Keratinocyte (primary cell): ENCODE measurements at regions not wholly inside any gene's neighbourhood (a gene's known extent, or its start where the extent isn't known, plus 50 kb on each side); places are given as distances from the start of the nearest gene placed in this dataset.

Experiments used
- DNase-seq: peaks from one replicate; pipeline ENCODE4 v3.0.0-alpha.2; 2011; ENCODE audit warnings: low read depth, missing footprints, low spot score
- FAIRE-seq: peaks from 2 replicates; lab custom pipeline; 2011; peaks lifted over from hg19 to GRCh38; lab: Jason Lieb, UNC
- H2AFZ ChIP-seq: 2 replicates; pipeline ENCODE4 v1.6.0; 2012; ENCODE audit warnings: low read length, control low read depth, inconsistent platforms; ENCODE audit not compliant: control insufficient read depth
- H3K27ac ChIP-seq: 2 replicates; pipeline ENCODE4 v1.5.1; 2011; ENCODE audit warnings: low read length; ENCODE audit not compliant: control insufficient read depth, insufficient read depth
- H3K27me3 ChIP-seq: 3 replicates; pipeline ENCODE4 v1.6.0; 2011; ENCODE audit warnings: low read length; ENCODE audit not compliant: control insufficient read depth, insufficient read depth; ENCODE audit errors: extremely low read depth
- H3K36me3 ChIP-seq, 2 experiments: 2 replicates in 1 of 2; 3 replicates in 1 of 2; pipeline ENCODE4 v1.5.1; 2011; ENCODE audit warnings: low read length in 2 of 2, mild to moderate bottlenecking in 1 of 2; ENCODE audit not compliant: control insufficient read depth in 2 of 2, insufficient read depth in 2 of 2; ENCODE audit errors: extremely low read depth in 1 of 2
- H3K4me1 ChIP-seq: 3 replicates; pipeline ENCODE4 v1.5.1; 2011; ENCODE audit warnings: low read length; ENCODE audit not compliant: control insufficient read depth, insufficient read depth; ENCODE audit errors: extremely low read depth
- H3K4me2 ChIP-seq: 3 replicates; pipeline ENCODE4 v1.6.0; 2011; ENCODE audit warnings: low read depth, low read length; ENCODE audit not compliant: control insufficient read depth, insufficient read depth; ENCODE audit errors: extremely low read depth
- H3K4me3 ChIP-seq, 3 experiments: fragments of 200-600 bp in 1 of 3; sonication (generic) in 1 of 3; 2 replicates in 2 of 3; 3 replicates in 1 of 3; pipeline ENCODE4 v1.5.1; 2011 to 2016; ENCODE audit warnings: low read length in 3 of 3, mild to moderate bottlenecking in 3 of 3, control low read depth in 2 of 3, inconsistent platforms in 1 of 3, low read depth in 1 of 3, mixed read lengths in 1 of 3, mixed run types in 1 of 3, moderate library complexity in 1 of 3; ENCODE audit not compliant: control insufficient read depth in 2 of 3, insufficient read depth in 2 of 3; ENCODE audit errors: extremely low read depth in 1 of 3
- H3K79me2 ChIP-seq: 2 replicates; pipeline ENCODE4 v1.6.0; 2012; ENCODE audit warnings: low read length; ENCODE audit not compliant: control insufficient read depth, insufficient read depth
- H3K9ac ChIP-seq: 3 replicates; pipeline ENCODE4 v1.6.0; 2011; ENCODE audit warnings: low read length; ENCODE audit not compliant: control insufficient read depth, insufficient read depth; ENCODE audit errors: extremely low read depth
- H3K9me1 ChIP-seq: 3 replicates; pipeline ENCODE4 v1.6.0; 2011; ENCODE audit warnings: low read length; ENCODE audit not compliant: control insufficient read depth, insufficient read depth; ENCODE audit errors: extremely low read depth
- H3K9me3 ChIP-seq: 2 replicates; pipeline ENCODE4 v1.5.1; 2012; ENCODE audit warnings: low read depth, low read length; ENCODE audit not compliant: control insufficient read depth
- H4K20me1 ChIP-seq: 3 replicates; pipeline ENCODE4 v1.6.0; 2011; ENCODE audit warnings: low read length; ENCODE audit not compliant: control insufficient read depth, insufficient read depth; ENCODE audit errors: extremely low read depth
- CTCF ChIP-seq, 3 experiments: IDR thresholded peaks in 1 of 3; conservative IDR thresholded peaks in 1 of 3; optimal IDR thresholded peaks in 1 of 3; 2 replicates in 2 of 3; 3 replicates in 1 of 3; pipeline versions ENCODE3 to v1.5.1; 2011; ENCODE audit warnings: low read length in 3 of 3, mild to moderate bottlenecking in 3 of 3, moderate library complexity in 2 of 3, control low read depth in 1 of 3, inconsistent platforms in 1 of 3; ENCODE audit not compliant: insufficient read depth in 2 of 3; ENCODE audit errors: extremely low read depth in 1 of 3
- EZH2 ChIP-seq: IDR thresholded peaks from one replicate; pipeline ENCODE4 v1.6.1; 2012; ENCODE audit warnings: inconsistent platforms, mild to moderate bottlenecking, low read length, moderate library complexity
- dilution Hi-C: fragments of 300-500 bp; cut with MboI; formaldehyde crosslinking; loops from one replicate; pipeline ENCODE4 v1.7.0; 2020; ENCODE audit warnings: low sequenced_read_pairs; ENCODE audit not compliant: extremely low pct_ligation_motif_present

GRCh38 chr22:49228431-49229037 lies 599.1 kb downstream of the BRD1 start:
- no peak for FAIRE-seq

GRCh38 chr22:49227670-49228069 lies 600.0 kb downstream of the BRD1 start:
- dilution Hi-C loops = no loop called here
- H3K9ac ChIP-seq = no peak overlapping the region
- no peaks in the 10 kb centered on the region for H4K20me1 ChIP-seq
- TF ChIP-seq CTCF (optimal IDR thresholded peaks at IDR 0.05 in 1 of 3, IDR thresholded peaks at IDR 0.05 in 1 of 3, conservative IDR thresholded peaks at IDR 0.05 in 1 of 3; ENCODE audit: extremely low read depth in 1 of 3, insufficient read depth in 2 of 3, low read length in 3 of 3) (no peak), EZH2 (no peak)
- H3K9me3 ChIP-seq = peaks cover 11% of the 10 kb centered on the region
- H3K4me2 ChIP-seq = no peak overlapping the region
- no peaks in the 10 kb centered on the region for H3K4me1 ChIP-seq
- no peaks in the 10 kb centered on the region for H3K9me1 ChIP-seq
- no peak for FAIRE-seq
- no peak overlapping the region for H3K4me3 ChIP-seq
- H3K79me2 ChIP-seq = no peaks in the 10 kb centered on the region
- no peak for DNase-seq
- H3K27me3 ChIP-seq = no peaks in the 10 kb centered on the region
- no peaks in the 10 kb centered on the region for H3K36me3 ChIP-seq
- no peak overlapping the region for H3K27ac ChIP-seq
- H2AFZ ChIP-seq = no peak overlapping the region

More at GRCh38 chr22:49228431-49229037, 599.1 kb downstream of the BRD1 start:
- no peaks in the 10 kb centered on the region for H3K27me3 ChIP-seq
- no peak overlapping the region for H3K9ac ChIP-seq
- H3K9me3 ChIP-seq = peaks cover 14% of the 10 kb centered on the region
- no peak for TF ChIP-seq EZH2
- no peak for TF ChIP-seq CTCF (optimal IDR thresholded peaks at IDR 0.05 in 1 of 3, IDR thresholded peaks at IDR 0.05 in 1 of 3, conservative IDR thresholded peaks at IDR 0.05 in 1 of 3; ENCODE audit: extremely low read depth in 1 of 3, insufficient read depth in 2 of 3, low read length in 3 of 3)
- H3K27ac ChIP-seq = no peak overlapping the region
- H3K9me1 ChIP-seq = no peaks in the 10 kb centered on the region
- no peak for DNase-seq
- no peaks in the 10 kb centered on the region for H4K20me1 ChIP-seq
- no peak overlapping the region for H2AFZ ChIP-seq
- dilution Hi-C loops = no loop called here
- no peak overlapping the region for H3K4me3 ChIP-seq
- no peaks in the 10 kb centered on the region for H3K36me3 ChIP-seq
- H3K4me2 ChIP-seq = no peak overlapping the region
- no peaks in the 10 kb centered on the region for H3K4me1 ChIP-seq
- no peaks in the 10 kb centered on the region for H3K79me2 ChIP-seq
